K562 (cell line): ENCODE measurements at regions not wholly inside any gene's neighbourhood (a gene's known extent, or its start where the extent isn't known, plus 50 kb on each side); places are given as distances from the start of the nearest gene placed in this dataset.

Source experiments
- ATAC-seq: fragments of 200-7000 bp; cut with Tn5 transposase; 3 replicates; pipeline ENCODE4 v1.9.1; 2020; ENCODE audit warnings: moderate library complexity
- BruUV-seq: library from RNA; stranded (reverse); fragments of 400-500 nt; replicated peaks from 2 replicates; lab custom pipeline; 2021; lab: Mats Ljungman, UMichigan
- CTCF ChIA-PET: fragments of 300-600 bp; formaldehyde crosslinking; extraction: SDS; loops from one replicate; lab custom pipeline; 2021; ENCODE audit warnings: low intra/inter-chr PET ratio; lab: Yijun Ruan, JAX
- POLR2A ChIA-PET: fragments of 300-600, 350-650 bp; sonication (Branson Sonifier 250); formaldehyde crosslinking; extraction: SDS; loops from one replicate; lab custom pipeline; 2021; ENCODE audit warnings: antibody characterized with exemption, inconsistent platforms; lab: Yijun Ruan, JAX
- DNase-seq, 4 experiments: peaks; one replicate each; pipeline versions ENCODE4 v3.0.0 to v3.0.0-alpha.2; 2011 to 2018; ENCODE audit warnings: low spot score in 3 of 4, mixed read lengths in 3 of 4; ENCODE audit errors: extremely low read depth in 1 of 4
- FAIRE-seq: peaks from 2 replicates; lab custom pipeline; 2011; peaks lifted over from hg19 to GRCh38; lab: Jason Lieb, UNC
- H2AFZ ChIP-seq: 2 replicates; pipeline ENCODE4 v1.6.0; 2011; ENCODE audit warnings: low read depth, low read length, control low read depth, inconsistent platforms
- H3K27ac ChIP-seq: fragments of 200-600 bp; 3 replicates; pipeline ENCODE4 v1.8.0; 2011; ENCODE audit warnings: low read depth, mild to moderate bottlenecking, control low read depth, inconsistent platforms, low read length, moderate library complexity, mixed read lengths; ENCODE audit errors: extremely low read depth
- H3K27me3 ChIP-seq, 2 experiments: fragments of 300-600 bp in 1 of 2; 2 replicates in 1 of 2; 3 replicates in 1 of 2; pipeline versions ENCODE4 v1.6.0 to v1.8.0; 2011; ENCODE audit warnings: inconsistent platforms in 2 of 2, low read length in 2 of 2, mild to moderate bottlenecking in 1 of 2, mixed read lengths in 1 of 2, moderate library complexity in 1 of 2; ENCODE audit not compliant: control insufficient read depth in 2 of 2, insufficient read depth in 2 of 2
- H3K36me3 ChIP-seq: fragments of 300-600 bp; 3 replicates; pipeline ENCODE4 v1.8.0; 2011; ENCODE audit warnings: mild to moderate bottlenecking, low read length, inconsistent platforms; ENCODE audit not compliant: control insufficient read depth, insufficient read depth
- H3K4me1 ChIP-seq, 2 experiments: fragments of 200-600 bp in 1 of 2; replicated peaks in 1 of 2; 2 replicates in 1 of 2; 3 replicates in 1 of 2; pipeline versions ENCODE4 v1.5.1 to v1.8.0; 2011; ENCODE audit warnings: inconsistent platforms in 2 of 2, low read length in 2 of 2, mild to moderate bottlenecking in 1 of 2, mixed read lengths in 1 of 2, moderate library complexity in 1 of 2; ENCODE audit not compliant: control insufficient read depth in 2 of 2, insufficient read depth in 2 of 2
- H3K4me2 ChIP-seq: 2 replicates; pipeline ENCODE4 v1.6.1; 2011; ENCODE audit warnings: low read length, control low read depth, inconsistent platforms, mixed read lengths; ENCODE audit not compliant: insufficient read depth
- H3K4me3 ChIP-seq: fragments of 200-600 bp; sonication (generic), shearing (Covaris generic); 2 replicates; pipeline ENCODE4 v1.5.1; 2016; ENCODE audit warnings: control low read depth, inconsistent platforms
- H3K79me2 ChIP-seq: fragments of 200-600 bp; 3 replicates; pipeline ENCODE4 v1.8.0; 2011; ENCODE audit warnings: low read length, inconsistent platforms; ENCODE audit not compliant: control insufficient read depth, insufficient read depth
- H3K9ac ChIP-seq, 2 experiments: 2 replicates each; pipeline versions ENCODE4 v1.6.0 to v1.6.1; 2011; ENCODE audit warnings: low read depth in 2 of 2, low read length in 2 of 2, control low read depth in 1 of 2, inconsistent platforms in 1 of 2, mild to moderate bottlenecking in 1 of 2, mixed read lengths in 1 of 2; ENCODE audit not compliant: insufficient read depth in 1 of 2
- H3K9me1 ChIP-seq: one replicate; pipeline ENCODE4 v1.6.0; 2011; ENCODE audit warnings: inconsistent platforms, mild to moderate bottlenecking, low read length, moderate library complexity; ENCODE audit not compliant: control insufficient read depth, insufficient read depth
- H3K9me3 ChIP-seq: replicated peaks from 2 replicates; pipeline ENCODE4 v1.5.1; 2011; ENCODE audit warnings: low read depth, low read length, inconsistent platforms; ENCODE audit not compliant: control insufficient read depth, insufficient read depth
- H4K20me1 ChIP-seq: replicated peaks from 2 replicates; pipeline ENCODE4 v1.6.1; 2011; ENCODE audit warnings: low read length, inconsistent platforms, mixed read lengths; ENCODE audit not compliant: control insufficient read depth, insufficient read depth
- CGGBP1 ChIP-seq: fragments of 250-450 bp; sonication (Bioruptor Pico); IDR thresholded peaks from 2 replicates; pipeline ENCODE4 v1.9.0; 2021; ENCODE audit warnings: mild to moderate bottlenecking
- FUS ChIP-seq: fragments of 200-400 bp; formaldehyde crosslinking; optimal IDR thresholded peaks from 2 replicates; pipeline ENCODE3; 2017; ENCODE audit warnings: low read depth, low read length
- JUND ChIP-seq, 2 experiments: IDR thresholded peaks; 2 replicates in 1 of 2; 3 replicates in 1 of 2; pipeline ENCODE4 v1.6.1; 2011; ENCODE audit warnings: borderline replicate concordance in 2 of 2, low read depth in 2 of 2, low read length in 2 of 2, improper control_type of control experiment in 1 of 2, missing biosample characterization in 1 of 2, missing genetic modification characterization in 1 of 2, missing genetic modification reagents in 1 of 2
- POLR2H ChIP-seq: IDR thresholded peaks from 2 replicates; pipeline ENCODE4 v1.6.1; 2016; ENCODE audit warnings: missing genetic modification characterization, low read depth, mild to moderate bottlenecking, control low read depth, missing compliant biosample characterization, moderate library complexity
- RBM17 ChIP-seq: fragments of 200-400 bp; formaldehyde crosslinking; IDR thresholded peaks from 2 replicates; pipeline ENCODE4 v1.6.1; 2017; ENCODE audit warnings: low read depth, mild to moderate bottlenecking, low read length, borderline replicate concordance
- TAF1 ChIP-seq: IDR thresholded peaks from 2 replicates; pipeline ENCODE4 v1.6.1; 2011; ENCODE audit warnings: mild to moderate bottlenecking, low read length, moderate library complexity; ENCODE audit not compliant: insufficient read depth, control insufficient read depth, severe bottlenecking; ENCODE audit errors: extremely low read depth
- TBL1XR1 ChIP-seq, 2 experiments: IDR thresholded peaks; 2 replicates each; pipeline ENCODE4 v1.6.1; 2012; ENCODE audit warnings: improper control_type of control experiment in 2 of 2, low read length in 2 of 2, mild to moderate bottlenecking in 1 of 2
- ZC3H4 ChIP-seq: sonication (generic); formaldehyde crosslinking; IDR thresholded peaks from 2 replicates; pipeline ENCODE4 v1.9.0; 2021; ENCODE audit warnings: missing genetic modification reagents, borderline replicate concordance
- ZNF408 ChIP-seq: fragments of 250-450 bp; sonication (Bioruptor Pico); IDR thresholded peaks from 2 replicates; pipeline ENCODE4 v1.4.0; 2020; ENCODE audit warnings: low read depth, mild to moderate bottlenecking, moderate library complexity
- WGBS: fragments of 100-300 bp; shearing (Covaris generic); methylation state at CpG from one replicate; pipeline ENCODE4 v1.1.6; 2016; ENCODE audit warnings: low coverage, mixed read lengths; ENCODE audit not compliant: insufficient coverage; ENCODE audit errors: missing lambda C conversion rate; 5-methylcytosine and 5-hydroxymethylcytosine counted together
- in situ Hi-C: fragments of 300-500 bp; cut with MboI; formaldehyde crosslinking; loops from 4 replicates; pipeline ENCODE4 v1.15.0; 2018; ENCODE audit warnings: inconsistent platforms, mixed read lengths
- intact Hi-C: fragments of 100-400 bp; cut with micrococcal nuclease; formaldehyde crosslinking; loops from 2 replicates; pipeline ENCODE4 v1.14.2; 2022
- TF ChIP-seq, protein P1 (sequence below): fragments of 250-450 bp; sonication (Bioruptor Pico); IDR thresholded peaks from 2 replicates; pipeline ENCODE4 v1.8.0; 2021; ENCODE audit warnings: moderate library complexity, mild to moderate bottlenecking, inconsistent platforms

DNA sequence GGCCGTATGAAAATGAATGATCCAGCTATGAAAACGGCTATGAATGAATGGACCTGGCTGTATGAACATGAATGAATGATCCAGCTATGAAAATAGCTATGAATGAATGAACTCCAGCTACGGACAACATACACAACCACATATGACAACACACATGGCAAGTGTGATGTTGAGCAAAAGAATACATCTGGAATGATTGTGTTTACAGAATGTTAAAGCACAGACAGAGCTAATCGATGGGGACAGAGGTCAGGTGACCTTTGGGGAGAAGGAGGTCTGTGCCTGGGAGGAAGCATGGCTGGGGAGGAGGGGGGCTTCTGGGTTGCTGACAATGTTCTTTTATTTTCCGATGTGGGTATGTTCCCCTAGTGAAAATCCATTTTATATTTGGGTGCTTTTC is 174.0 kb upstream of the WSCD1 start:
- no peaks in the 10 kb centered on the region for H3K79me2 ChIP-seq
- intact Hi-C loops, result no loop called here
- ATAC-seq, result no peak
- no peak overlapping the region for H3K9ac ChIP-seq
- H3K27me3 ChIP-seq, result peaks cover 0 to 5% of the 10 kb centered on the region in 2 experiments; a peak in 1 of 5 replicates
- TF ChIP-seq TAF1 (no peak), CGGBP1 (CRISPR knock-in tag) (no peak), ZNF408 (CRISPR knock-in tag) (no peak)
- H4K20me1 ChIP-seq, result no peaks in the 10 kb centered on the region
- CTCF ChIA-PET, result no interaction called here
- 3% methylated on average over 5 of the region's 5 CpGs for WGBS
- H3K4me3 ChIP-seq, result no peak overlapping the region
- no peak overlapping the region for H3K27ac ChIP-seq
- H3K9me1 ChIP-seq, result no peaks in the 10 kb centered on the region
- H3K9me3 ChIP-seq, result no peaks in the 10 kb centered on the region
- POLR2A ChIA-PET, result interaction anchor here (0.7 kb wide), 1 partner anchor 38 kb away, joined by 4 read pairs; no protein-coding TSS in a partner anchor
- no peaks in the 10 kb centered on the region for H3K36me3 ChIP-seq
- in situ Hi-C loops, result no loop called here
- no TSS peak for BruUV-seq
- H3K4me2 ChIP-seq, result no peak overlapping the region
- FAIRE-seq, result no peak
- no peak for DNase-seq
- no peaks in the 10 kb centered on the region for H3K4me1 ChIP-seq
- H2AFZ ChIP-seq, result no peak overlapping the region

GRCh38 chr17:5897275-5897911 is 172.8 kb upstream of the WSCD1 start:
- WGBS, result under 1% methylated on average over 14 of the region's 14 CpGs
- Histone ChIP-seq H3K4me3 (no peak overlapping the region), H3K4me1 (no peaks in the 10 kb centered on the region), H3K27me3 (peaks cover 0 to 5% of the 10 kb centered on the region in 2 experiments; a peak in 1 of 5 replicates), H3K9ac (no peak overlapping the region), H2AFZ (no peak overlapping the region), H3K36me3 (no peaks in the 10 kb centered on the region), H3K79me2 (no peaks in the 10 kb centered on the region), H3K27ac (no peak overlapping the region), H3K9me1 (no peaks in the 10 kb centered on the region), H3K4me2 (no peak overlapping the region), H4K20me1 (no peaks in the 10 kb centered on the region), H3K9me3 (no peaks in the 10 kb centered on the region)
- FAIRE-seq (no peak), ATAC-seq (no peak), DNase-seq (no peak)
- no TSS peak for BruUV-seq
- ChIA-PET CTCF (no interaction called here), POLR2A (interaction anchor here (0.5 kb wide), 1 partner anchor 94 kb away, joined by 3 read pairs; no protein-coding TSS in a partner anchor)
- intact Hi-C loops, result no loop called here
- in situ Hi-C loops, result no loop called here
- TF ChIP-seq ZC3H4 (CRISPR knock-in tag) (no peak), RBM17 (no peak), POLR2H (tag) (no peak), FUS (no peak), TBL1XR1 (IDR thresholded peaks at IDR 0.05; ENCODE audit: low read length in 2 of 2) (no peak), JUND (IDR thresholded peaks at IDR 0.05; ENCODE audit: borderline replicate concordance, low read depth, low read length) (no peak), JUND (tag; IDR thresholded peaks at IDR 0.05; ENCODE audit: borderline replicate concordance, low read depth, low read length) (no peak)
- TF ChIP-seq, protein P1, sequence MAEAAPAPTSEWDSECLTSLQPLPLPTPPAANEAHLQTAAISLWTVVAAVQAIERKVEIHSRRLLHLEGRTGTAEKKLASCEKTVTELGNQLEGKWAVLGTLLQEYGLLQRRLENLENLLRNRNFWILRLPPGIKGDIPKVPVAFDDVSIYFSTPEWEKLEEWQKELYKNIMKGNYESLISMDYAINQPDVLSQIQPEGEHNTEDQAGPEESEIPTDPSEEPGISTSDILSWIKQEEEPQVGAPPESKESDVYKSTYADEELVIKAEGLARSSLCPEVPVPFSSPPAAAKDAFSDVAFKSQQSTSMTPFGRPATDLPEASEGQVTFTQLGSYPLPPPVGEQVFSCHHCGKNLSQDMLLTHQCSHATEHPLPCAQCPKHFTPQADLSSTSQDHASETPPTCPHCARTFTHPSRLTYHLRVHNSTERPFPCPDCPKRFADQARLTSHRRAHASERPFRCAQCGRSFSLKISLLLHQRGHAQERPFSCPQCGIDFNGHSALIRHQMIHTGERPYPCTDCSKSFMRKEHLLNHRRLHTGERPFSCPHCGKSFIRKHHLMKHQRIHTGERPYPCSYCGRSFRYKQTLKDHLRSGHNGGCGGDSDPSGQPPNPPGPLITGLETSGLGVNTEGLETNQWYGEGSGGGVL (CRISPR knock-in tag), result no peak
